HepG2 (cell line): ENCODE measurements at regions not wholly inside any gene's neighbourhood (a gene's known extent, or its start where the extent isn't known, plus 50 kb on each side); places are given as distances from the start of the nearest gene placed in this dataset.

Experiments
- ELF4 ChIP-seq: sonication (generic); formaldehyde crosslinking; IDR thresholded peaks from 2 replicates; pipeline ENCODE4 v1.5.0; 2020; ENCODE audit warnings: missing genetic modification reagents, mild to moderate bottlenecking, moderate library complexity, borderline replicate concordance
- NFYB ChIP-seq: sonication (generic); formaldehyde crosslinking; IDR thresholded peaks from 2 replicates; pipeline ENCODE4 v1.4.0; 2020; ENCODE audit warnings: missing genetic modification reagents
- POLR2AphosphoS2 ChIP-seq: IDR thresholded peaks from 2 replicates; pipeline ENCODE4 v1.6.1; 2011; ENCODE audit warnings: low read depth, low read length, improper control_type of control experiment
- POLR2AphosphoS5 ChIP-seq: IDR thresholded peaks from 2 replicates; pipeline ENCODE4 v1.6.1; 2012; ENCODE audit warnings: low read depth, low read length
- SP2 ChIP-seq: sonication (generic); formaldehyde crosslinking; IDR thresholded peaks from 2 replicates; pipeline ENCODE4 v1.5.1; 2020; ENCODE audit warnings: mild to moderate bottlenecking, missing genetic modification reagents
- ZC3H4 ChIP-seq: sonication (generic); formaldehyde crosslinking; IDR thresholded peaks from 2 replicates; pipeline ENCODE4 v1.4.0; 2020; ENCODE audit warnings: missing genetic modification reagents, borderline replicate concordance
- ZNF33B ChIP-seq: sonication (generic); formaldehyde crosslinking; IDR thresholded peaks from 2 replicates; pipeline ENCODE4 v1.5.1; 2020; ENCODE audit warnings: mild to moderate bottlenecking, missing genetic modification reagents
- TF ChIP-seq, protein P1 (sequence below): sonication (generic); formaldehyde crosslinking; IDR thresholded peaks from 2 replicates; pipeline ENCODE4 v1.4.0; 2020; ENCODE audit warnings: missing genetic modification reagents, borderline replicate concordance
- TF ChIP-seq, protein P2 (sequence below), 2 experiments: sonication (generic) in 1 of 2; formaldehyde crosslinking in 1 of 2; IDR thresholded peaks; 2 replicates each; pipeline versions ENCODE4 v1.4.0 to v1.6.1; 2018 to 2020; ENCODE audit warnings: missing genetic modification reagents in 2 of 2, borderline replicate concordance in 1 of 2, low read depth in 1 of 2, mild to moderate bottlenecking in 1 of 2, missing biosample characterization in 1 of 2

DNA sequence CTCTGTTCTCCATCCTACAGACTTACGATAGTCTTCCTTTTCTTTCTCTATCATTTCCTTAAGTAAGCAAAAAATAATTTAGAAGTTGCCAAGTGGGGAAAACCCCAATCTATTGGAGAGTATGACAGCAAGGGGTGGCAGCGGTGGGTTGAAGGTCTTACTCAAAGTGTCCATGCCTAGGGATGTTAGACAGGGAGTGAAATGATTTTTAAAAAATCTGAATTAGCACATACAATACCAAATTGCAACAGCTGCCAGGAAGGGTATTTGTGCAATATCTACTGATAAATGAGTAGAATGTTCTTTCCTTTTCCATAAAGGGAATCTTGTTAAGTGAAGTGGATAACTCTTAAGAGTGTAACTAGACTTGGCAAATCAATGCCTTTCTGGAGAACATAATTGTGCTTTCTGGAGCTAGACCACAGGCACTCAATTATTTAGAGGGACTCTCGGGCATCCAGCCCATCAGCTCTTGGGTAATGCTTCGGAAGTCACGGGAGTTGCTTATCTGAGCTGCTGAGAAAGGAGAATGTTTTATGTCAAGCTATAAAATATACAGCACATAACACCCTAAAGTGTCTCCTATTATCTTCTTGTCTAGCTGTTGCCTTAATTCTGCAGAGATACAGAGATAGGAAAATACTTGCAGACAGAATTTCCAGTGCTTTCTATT lies 151.5 kb downstream of the KCNJ2 start:
- TF ChIP-seq POLR2AphosphoS5 = no peak
- TF ChIP-seq, protein P1, sequence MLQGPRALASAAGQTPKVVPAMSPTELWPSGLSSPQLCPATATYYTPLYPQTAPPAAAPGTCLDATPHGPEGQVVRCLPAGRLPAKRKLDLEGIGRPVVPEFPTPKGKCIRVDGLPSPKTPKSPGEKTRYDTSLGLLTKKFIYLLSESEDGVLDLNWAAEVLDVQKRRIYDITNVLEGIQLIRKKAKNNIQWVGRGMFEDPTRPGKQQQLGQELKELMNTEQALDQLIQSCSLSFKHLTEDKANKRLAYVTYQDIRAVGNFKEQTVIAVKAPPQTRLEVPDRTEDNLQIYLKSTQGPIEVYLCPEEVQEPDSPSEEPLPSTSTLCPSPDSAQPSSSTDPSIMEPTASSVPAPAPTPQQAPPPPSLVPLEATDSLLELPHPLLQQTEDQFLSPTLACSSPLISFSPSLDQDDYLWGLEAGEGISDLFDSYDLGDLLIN (CRISPR knock-in tag) = no peak
- no peak for TF ChIP-seq POLR2AphosphoS2
- TF ChIP-seq NFYB = no peak
- no peak for TF ChIP-seq ZC3H4
- TF ChIP-seq ELF4 (CRISPR knock-in tag) = no peak
- TF ChIP-seq, protein P2, sequence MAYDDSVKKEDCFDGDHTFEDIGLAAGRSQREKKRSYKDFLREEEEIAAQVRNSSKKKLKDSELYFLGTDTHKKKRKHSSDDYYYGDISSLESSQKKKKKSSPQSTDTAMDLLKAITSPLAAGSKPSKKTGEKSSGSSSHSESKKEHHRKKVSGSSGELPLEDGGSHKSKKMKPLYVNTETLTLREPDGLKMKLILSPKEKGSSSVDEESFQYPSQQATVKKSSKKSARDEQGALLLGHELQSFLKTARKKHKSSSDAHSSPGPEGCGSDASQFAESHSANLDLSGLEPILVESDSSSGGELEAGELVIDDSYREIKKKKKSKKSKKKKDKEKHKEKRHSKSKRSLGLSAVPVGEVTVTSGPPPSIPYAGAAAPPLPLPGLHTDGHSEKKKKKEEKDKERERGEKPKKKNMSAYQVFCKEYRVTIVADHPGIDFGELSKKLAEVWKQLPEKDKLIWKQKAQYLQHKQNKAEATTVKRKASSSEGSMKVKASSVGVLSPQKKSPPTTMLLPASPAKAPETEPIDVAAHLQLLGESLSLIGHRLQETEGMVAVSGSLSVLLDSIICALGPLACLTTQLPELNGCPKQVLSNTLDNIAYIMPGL (CRISPR knock-in tag; IDR thresholded peaks at IDR 0.05; ENCODE audit: borderline replicate concordance in 1 of 2, low read depth in 1 of 2) = no peak
- TF ChIP-seq SP2 (CRISPR knock-in tag) = no peak
- TF ChIP-seq ZNF33B = no peak
